ENCODE measurements at regions not wholly inside any gene's neighbourhood (a gene's known extent, or its start where the extent isn't known, plus 50 kb on each side); places are given as distances from the start of the nearest gene placed in this dataset.

DNA sequence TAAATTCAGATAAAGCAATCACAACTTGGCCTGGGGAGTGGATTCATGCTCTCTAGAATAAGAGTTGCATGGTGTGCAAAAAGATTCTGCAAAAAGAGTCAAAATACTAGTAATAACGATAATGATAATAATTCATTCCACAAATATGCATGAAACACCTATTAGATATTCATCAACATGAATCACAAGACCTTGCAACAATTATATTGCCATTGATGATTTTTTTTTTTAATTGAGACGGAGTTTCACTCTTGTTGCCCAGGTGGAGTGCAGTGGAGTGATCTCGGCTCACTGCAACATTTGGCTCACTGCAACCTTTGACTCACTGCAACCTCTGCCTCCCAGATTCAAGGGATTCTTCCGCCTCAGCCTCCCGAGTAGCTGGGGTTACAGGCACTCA lies 109.2 kb upstream of the FLRT2 start:
- H3K9me3 ChIP-seq = no peaks in the 10 kb centered on the region
- no peak overlapping the region for H3K27ac ChIP-seq
- no peak overlapping the region for H3K4me3 ChIP-seq
- H3K36me3 ChIP-seq = no peaks in the 10 kb centered on the region
- no peak for DNase-seq (ENCODE audit: low spot score in 2 of 2)
- TF ChIP-seq, protein P1, sequence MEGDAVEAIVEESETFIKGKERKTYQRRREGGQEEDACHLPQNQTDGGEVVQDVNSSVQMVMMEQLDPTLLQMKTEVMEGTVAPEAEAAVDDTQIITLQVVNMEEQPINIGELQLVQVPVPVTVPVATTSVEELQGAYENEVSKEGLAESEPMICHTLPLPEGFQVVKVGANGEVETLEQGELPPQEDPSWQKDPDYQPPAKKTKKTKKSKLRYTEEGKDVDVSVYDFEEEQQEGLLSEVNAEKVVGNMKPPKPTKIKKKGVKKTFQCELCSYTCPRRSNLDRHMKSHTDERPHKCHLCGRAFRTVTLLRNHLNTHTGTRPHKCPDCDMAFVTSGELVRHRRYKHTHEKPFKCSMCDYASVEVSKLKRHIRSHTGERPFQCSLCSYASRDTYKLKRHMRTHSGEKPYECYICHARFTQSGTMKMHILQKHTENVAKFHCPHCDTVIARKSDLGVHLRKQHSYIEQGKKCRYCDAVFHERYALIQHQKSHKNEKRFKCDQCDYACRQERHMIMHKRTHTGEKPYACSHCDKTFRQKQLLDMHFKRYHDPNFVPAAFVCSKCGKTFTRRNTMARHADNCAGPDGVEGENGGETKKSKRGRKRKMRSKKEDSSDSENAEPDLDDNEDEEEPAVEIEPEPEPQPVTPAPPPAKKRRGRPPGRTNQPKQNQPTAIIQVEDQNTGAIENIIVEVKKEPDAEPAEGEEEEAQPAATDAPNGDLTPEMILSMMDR (IDR thresholded peaks at IDR 0.05) = no peak
- no peak for TF ChIP-seq POLR2A (IDR thresholded peaks at IDR 0.05)
- no peak for TF ChIP-seq EP300 (IDR thresholded peaks at IDR 0.05)
- TF ChIP-seq POLR2AphosphoS5 (IDR thresholded peaks at IDR 0.05) = no peak
- 74% methylated on average over 5 of the region's 5 CpGs for WGBS
- H3K27me3 ChIP-seq = no peaks in the 10 kb centered on the region
- H3K4me1 ChIP-seq = peaks cover 18% of the 10 kb centered on the region

DNA sequence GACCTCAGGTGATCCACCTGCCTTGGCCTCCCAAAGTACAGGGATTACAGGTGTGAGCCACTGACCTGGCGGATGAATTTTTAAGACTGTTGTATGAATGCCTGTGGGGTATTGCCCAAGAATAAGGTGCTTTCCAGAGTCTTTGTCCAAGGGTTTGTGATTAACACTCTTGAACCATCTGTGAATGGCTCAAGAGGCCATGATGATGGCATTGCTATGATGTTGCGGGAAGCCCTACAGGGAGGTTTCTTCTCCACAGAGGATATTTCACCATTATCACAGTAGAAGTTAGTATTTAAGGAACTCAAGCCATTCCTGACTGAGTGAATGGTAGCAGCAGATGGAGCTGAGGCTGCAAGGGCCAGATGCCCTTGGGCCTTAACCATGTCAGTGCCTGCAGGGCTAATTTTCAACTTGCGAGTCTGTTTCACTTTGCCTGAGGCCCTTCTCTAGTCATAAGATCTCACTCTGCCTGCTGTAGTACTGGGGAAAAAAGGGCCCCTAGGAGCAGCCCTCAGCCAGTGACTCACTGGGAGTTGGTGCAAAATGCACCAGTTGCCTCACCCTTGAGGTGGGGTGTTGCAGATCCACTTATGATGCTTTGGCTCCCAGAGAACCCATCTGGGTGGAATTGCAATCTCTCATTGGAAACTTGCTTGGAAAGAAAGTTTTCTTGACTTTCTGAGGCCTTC lies 108.6 kb upstream of the FLRT2 start:
- no peaks in the 10 kb centered on the region for H3K27me3 ChIP-seq
- no peak for DNase-seq (ENCODE audit: low spot score in 2 of 2)
- H3K4me1 ChIP-seq = peaks cover 12% of the 10 kb centered on the region
- no peak overlapping the region for H3K27ac ChIP-seq
- no peaks in the 10 kb centered on the region for H3K9me3 ChIP-seq
- no peaks in the 10 kb centered on the region for H3K36me3 ChIP-seq
- WGBS = 85% methylated on average over 3 of the region's 3 CpGs
- no peak for TF ChIP-seq EP300 (IDR thresholded peaks at IDR 0.05)
- no peak for TF ChIP-seq POLR2AphosphoS5 (IDR thresholded peaks at IDR 0.05)
- TF ChIP-seq POLR2A (IDR thresholded peaks at IDR 0.05) = no peak
- TF ChIP-seq, protein P1 (IDR thresholded peaks at IDR 0.05) = no peak
- no peak overlapping the region for H3K4me3 ChIP-seq

DNA sequence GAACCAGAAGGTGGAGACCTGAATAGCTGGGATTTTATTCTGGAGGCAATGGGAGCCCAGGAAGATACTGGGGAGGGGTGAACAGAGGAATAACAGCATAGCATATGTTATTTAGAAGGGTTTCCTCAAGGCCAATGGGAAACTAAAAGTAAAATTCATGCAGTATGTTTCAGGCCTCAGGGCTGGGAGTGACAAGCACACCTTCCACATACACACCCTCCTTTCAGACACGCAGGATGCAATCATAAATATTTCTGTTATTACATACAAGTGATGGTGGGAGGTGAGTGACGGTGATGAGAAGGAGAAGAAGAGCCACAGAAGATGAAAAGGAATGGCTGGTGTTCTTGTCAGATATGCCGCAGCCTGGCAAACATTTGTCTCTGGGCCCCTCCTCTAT lies 106.1 kb upstream of the FLRT2 start:
- TF ChIP-seq, protein P1 (IDR thresholded peaks at IDR 0.05) = no peak
- TF ChIP-seq POLR2AphosphoS5 (IDR thresholded peaks at IDR 0.05) = no peak
- no peak for TF ChIP-seq EP300 (IDR thresholded peaks at IDR 0.05)
- TF ChIP-seq POLR2A (IDR thresholded peaks at IDR 0.05) = no peak
- no peak overlapping the region for H3K27ac ChIP-seq
- H3K9me3 ChIP-seq = no peaks in the 10 kb centered on the region
- H3K27me3 ChIP-seq = no peaks in the 10 kb centered on the region
- no peak overlapping the region for H3K4me3 ChIP-seq
- no peaks in the 10 kb centered on the region for H3K36me3 ChIP-seq
- WGBS = 63% methylated on average over 3 of the region's 3 CpGs
- no peaks in the 10 kb centered on the region for H3K4me1 ChIP-seq
- no peak for DNase-seq (ENCODE audit: low spot score in 2 of 2)

DNA sequence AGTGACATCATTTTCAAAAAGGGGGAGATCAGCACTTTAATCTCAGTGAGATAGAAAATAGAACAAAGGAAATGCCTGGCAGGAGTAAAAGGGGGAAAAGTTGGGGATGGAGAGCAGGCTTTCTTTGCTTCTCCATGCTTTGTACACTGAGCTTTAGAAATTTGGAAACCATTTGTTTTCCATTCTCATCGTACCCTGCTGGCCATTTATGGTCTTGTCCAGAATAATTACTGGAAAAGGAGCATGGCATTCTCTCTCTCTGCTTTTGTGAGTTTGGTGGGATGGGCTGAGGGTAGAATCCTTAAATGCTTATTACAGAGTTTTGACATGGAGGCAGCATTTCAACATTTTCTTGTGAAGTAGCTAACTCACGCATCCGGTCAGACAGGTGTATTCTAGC lies 104.4 kb upstream of the FLRT2 start:
- Histone ChIP-seq H3K4me1 (no peaks in the 10 kb centered on the region), H3K27me3 (no peaks in the 10 kb centered on the region), H3K9me3 (no peaks in the 10 kb centered on the region), H3K4me3 (no peak overlapping the region), H3K36me3 (no peaks in the 10 kb centered on the region), H3K27ac (no peak overlapping the region)
- WGBS = 79% methylated on average over 3 of the region's 3 CpGs
- DNase-seq (ENCODE audit: low spot score in 2 of 2) = no peak
- TF ChIP-seq EP300 (IDR thresholded peaks at IDR 0.05) (no peak), POLR2AphosphoS5 (IDR thresholded peaks at IDR 0.05) (no peak), POLR2A (IDR thresholded peaks at IDR 0.05) (no peak)
- TF ChIP-seq, protein P1 (IDR thresholded peaks at IDR 0.05) = no peak

DNA sequence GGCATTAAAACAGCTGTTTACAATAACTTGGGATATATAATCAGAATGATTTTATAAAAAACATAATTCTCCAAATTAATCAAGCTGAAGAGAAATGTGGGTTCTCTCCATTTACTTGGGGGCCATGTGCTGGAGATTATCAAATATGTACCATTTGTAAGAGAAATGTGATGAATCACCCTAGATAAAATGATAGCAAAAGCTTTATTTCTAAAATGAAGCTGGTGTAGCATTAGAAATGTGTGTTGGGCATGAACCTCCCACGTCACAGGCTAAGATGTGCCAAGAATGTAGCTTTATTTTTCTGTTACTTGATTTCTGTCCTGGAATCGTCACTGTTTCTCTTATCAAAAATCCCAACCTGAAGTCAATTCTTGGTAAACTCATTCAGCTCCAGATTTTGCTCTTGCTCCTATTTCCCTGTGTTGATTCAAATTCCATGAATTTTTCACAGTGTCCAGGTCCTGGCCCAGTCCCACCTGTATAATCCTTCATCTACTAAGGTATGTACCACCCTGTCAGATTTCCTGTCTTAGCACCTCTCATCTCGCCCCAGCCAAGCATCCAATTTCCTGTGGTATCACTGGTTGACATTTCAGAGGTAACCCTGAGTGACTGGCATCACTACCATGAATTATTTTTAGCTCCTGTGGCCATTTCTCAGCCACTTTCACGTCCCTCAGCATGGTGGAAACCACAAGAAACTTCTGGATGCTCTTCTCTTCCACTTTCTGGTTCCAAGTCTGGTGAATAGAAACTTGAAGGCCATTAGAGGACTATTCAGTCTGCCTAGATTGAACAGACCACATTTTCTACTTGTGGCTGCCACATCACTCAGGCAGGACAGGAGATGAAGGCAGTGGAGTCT lies 103.6 kb upstream of the FLRT2 start:
- no peaks in the 10 kb centered on the region for H3K27me3 ChIP-seq
- DNase-seq (ENCODE audit: low spot score in 2 of 2) = no peak
- H3K4me3 ChIP-seq = no peak overlapping the region
- WGBS = 77% methylated on average over 4 of the region's 4 CpGs
- H3K9me3 ChIP-seq = no peaks in the 10 kb centered on the region
- no peak overlapping the region for H3K27ac ChIP-seq
- TF ChIP-seq, protein P1 (IDR thresholded peaks at IDR 0.05) = no peak
- TF ChIP-seq EP300 (IDR thresholded peaks at IDR 0.05) (no peak), POLR2A (IDR thresholded peaks at IDR 0.05) (no peak), POLR2AphosphoS5 (IDR thresholded peaks at IDR 0.05) (no peak)
- no peaks in the 10 kb centered on the region for H3K36me3 ChIP-seq
- H3K4me1 ChIP-seq = no peaks in the 10 kb centered on the region
